H1 (cell line): ENCODE measurements at regions not wholly inside any gene's neighbourhood (a gene's known extent, or its start where the extent isn't known, plus 50 kb on each side); places are given as distances from the start of the nearest gene placed in this dataset.

ENCODE experiments used
- CTCF ChIP-seq, 3 experiments: IDR thresholded peaks; 1 replicate in 2 of 3; 2 replicates in 1 of 3; pipeline versions ENCODE4 v1.5.1 to v1.6.1; 2011; ENCODE audit warnings: low read length in 3 of 3, mild to moderate bottlenecking in 3 of 3, inconsistent platforms in 2 of 3, low read depth in 1 of 3, moderate library complexity in 1 of 3; ENCODE audit not compliant: insufficient read depth in 1 of 3; ENCODE audit errors: control extremely low read depth in 1 of 3
- EP300 ChIP-seq, 2 experiments: IDR thresholded peaks; 1 replicate in 1 of 2; 2 replicates in 1 of 2; pipeline ENCODE4 v1.6.1; 2011 to 2012; ENCODE audit warnings: low read depth in 2 of 2, low read length in 2 of 2, mild to moderate bottlenecking in 2 of 2, borderline replicate concordance in 1 of 2, inconsistent platforms in 1 of 2, moderate library complexity in 1 of 2
- EZH2 ChIP-seq: fragments of 200-600 bp; sonication (generic); IDR thresholded peaks from 2 replicates; pipeline ENCODE4 v1.7.1; 2012; ENCODE audit warnings: low read depth, mild to moderate bottlenecking, moderate library complexity, low read length, inconsistent platforms; ENCODE audit not compliant: severe bottlenecking
- GABPA ChIP-seq: IDR thresholded peaks from 2 replicates; pipeline ENCODE4 v1.6.1; 2011; ENCODE audit warnings: mild to moderate bottlenecking, low read length, moderate library complexity, borderline replicate concordance; ENCODE audit not compliant: insufficient read depth
- HDAC6 ChIP-seq: IDR thresholded peaks from one replicate; pipeline ENCODE4 v1.7.1; 2012; ENCODE audit warnings: low read depth, mild to moderate bottlenecking, inconsistent platforms, low read length, moderate library complexity
- JUN ChIP-seq: IDR thresholded peaks from 2 replicates; pipeline ENCODE4 v1.6.1; 2011; ENCODE audit warnings: low read depth, mild to moderate bottlenecking, improper control_type of control experiment, low read length
- POLR2A ChIP-seq, 2 experiments: IDR thresholded peaks; 1 replicate in 1 of 2; 2 replicates in 1 of 2; pipeline ENCODE4 v1.6.1; 2011; ENCODE audit warnings: low read depth in 2 of 2, low read length in 2 of 2, mild to moderate bottlenecking in 2 of 2; ENCODE audit errors: control extremely low read depth in 1 of 2
- POLR2AphosphoS5 ChIP-seq: IDR thresholded peaks from 2 replicates; pipeline ENCODE4 v1.6.1; 2011; ENCODE audit warnings: low read depth, low read length
- RNF2 ChIP-seq: fragments of 200-900, 300-1000 bp; sonication (generic); IDR thresholded peaks from 2 replicates; pipeline ENCODE4 v1.7.1; 2016; ENCODE audit warnings: borderline replicate concordance, low read depth, mild to moderate bottlenecking, antibody characterized with exemption, low read length; ENCODE audit not compliant: poor library complexity, severe bottlenecking; ENCODE audit errors: missing control alignments
- SAP30 ChIP-seq: fragments of 300-600 bp; sonication (generic); IDR thresholded peaks from 2 replicates; pipeline ENCODE4 v1.7.1; 2012; ENCODE audit warnings: low read length, moderate library complexity, mild to moderate bottlenecking, inconsistent platforms; ENCODE audit not compliant: insufficient read depth, insufficient replicate concordance
- SP1 ChIP-seq: IDR thresholded peaks from 2 replicates; pipeline ENCODE4 v1.6.1; 2011; ENCODE audit warnings: low read depth, low read length
- SUZ12 ChIP-seq: fragments of 200-600 bp; sonication (generic); IDR thresholded peaks from 2 replicates; pipeline ENCODE4 v1.6.1; 2012; ENCODE audit warnings: mild to moderate bottlenecking, inconsistent platforms, low read length, moderate library complexity, mixed read lengths
- TAF1 ChIP-seq: IDR thresholded peaks from 2 replicates; pipeline ENCODE4 v1.6.1; 2011; ENCODE audit warnings: mild to moderate bottlenecking, low read depth, low read length

GRCh38 chr4:45241976-45242375 lies 515.6 kb upstream of the GNPDA2 start:
- TF ChIP-seq POLR2A (IDR thresholded peaks at IDR 0.05; ENCODE audit: control extremely low read depth in 1 of 2, low read depth in 2 of 2, low read length in 2 of 2): no peak
- no peak for TF ChIP-seq GABPA
- TF ChIP-seq CTCF (IDR thresholded peaks at IDR 0.05; ENCODE audit: control extremely low read depth in 1 of 3, insufficient read depth in 1 of 3, low read depth in 1 of 3, low read length in 3 of 3): no peak
- TF ChIP-seq RNF2: no peak
- no peak for TF ChIP-seq JUN
- no peak for TF ChIP-seq SUZ12
- TF ChIP-seq SAP30: no peak
- no peak for TF ChIP-seq SP1
- no peak for TF ChIP-seq TAF1
- no peak for TF ChIP-seq POLR2AphosphoS5
- TF ChIP-seq HDAC6: no peak
- TF ChIP-seq EZH2: no peak
- TF ChIP-seq EP300 (IDR thresholded peaks at IDR 0.05; ENCODE audit: borderline replicate concordance in 1 of 2, low read depth in 2 of 2, low read length in 2 of 2): no peak
